DND-41 (cell line): ENCODE measurements at regions not wholly inside any gene's neighbourhood (a gene's known extent, or its start where the extent isn't known, plus 50 kb on each side); places are given as distances from the start of the nearest gene placed in this dataset.

Experiments used
- EZH2 ChIP-seq: IDR thresholded peaks from 3 replicates; pipeline ENCODE4 v1.6.1; 2012; ENCODE audit warnings: borderline replicate concordance, low read depth, mild to moderate bottlenecking, moderate library complexity, low read length, inconsistent platforms; ENCODE audit not compliant: severe bottlenecking
- TF ChIP-seq, protein P1 (sequence below): IDR thresholded peaks from 2 replicates; pipeline ENCODE4 v1.5.1; 2012; ENCODE audit warnings: borderline replicate concordance, low read length, moderate library complexity, mild to moderate bottlenecking; ENCODE audit not compliant: poor library complexity, severe bottlenecking; ENCODE audit errors: extremely low read depth

DNA sequence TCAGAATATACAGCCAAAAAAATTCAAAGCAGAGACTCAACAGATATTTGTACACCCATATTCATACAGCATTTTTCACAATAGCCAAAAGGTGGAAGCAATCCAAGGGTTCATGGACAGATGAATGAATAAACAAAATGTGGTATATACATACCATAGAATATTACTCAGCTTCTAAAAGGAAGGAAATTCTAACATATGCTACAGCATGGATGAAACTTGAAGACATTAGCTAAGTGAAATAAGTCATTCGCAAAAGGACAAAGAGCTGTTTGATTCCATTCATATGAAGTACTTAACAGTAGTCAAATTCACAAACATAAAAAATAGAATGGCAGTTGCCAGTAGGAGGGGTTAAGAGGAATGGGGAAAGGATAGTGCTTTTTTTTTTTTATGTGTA, 91.8 kb upstream of the ARID2 start:
- TF ChIP-seq, protein P1, sequence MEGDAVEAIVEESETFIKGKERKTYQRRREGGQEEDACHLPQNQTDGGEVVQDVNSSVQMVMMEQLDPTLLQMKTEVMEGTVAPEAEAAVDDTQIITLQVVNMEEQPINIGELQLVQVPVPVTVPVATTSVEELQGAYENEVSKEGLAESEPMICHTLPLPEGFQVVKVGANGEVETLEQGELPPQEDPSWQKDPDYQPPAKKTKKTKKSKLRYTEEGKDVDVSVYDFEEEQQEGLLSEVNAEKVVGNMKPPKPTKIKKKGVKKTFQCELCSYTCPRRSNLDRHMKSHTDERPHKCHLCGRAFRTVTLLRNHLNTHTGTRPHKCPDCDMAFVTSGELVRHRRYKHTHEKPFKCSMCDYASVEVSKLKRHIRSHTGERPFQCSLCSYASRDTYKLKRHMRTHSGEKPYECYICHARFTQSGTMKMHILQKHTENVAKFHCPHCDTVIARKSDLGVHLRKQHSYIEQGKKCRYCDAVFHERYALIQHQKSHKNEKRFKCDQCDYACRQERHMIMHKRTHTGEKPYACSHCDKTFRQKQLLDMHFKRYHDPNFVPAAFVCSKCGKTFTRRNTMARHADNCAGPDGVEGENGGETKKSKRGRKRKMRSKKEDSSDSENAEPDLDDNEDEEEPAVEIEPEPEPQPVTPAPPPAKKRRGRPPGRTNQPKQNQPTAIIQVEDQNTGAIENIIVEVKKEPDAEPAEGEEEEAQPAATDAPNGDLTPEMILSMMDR = no peak
- no peak for TF ChIP-seq EZH2
